B cell (primary cell): ENCODE measurements at regions not wholly inside any gene's neighbourhood (a gene's known extent, or its start where the extent isn't known, plus 50 kb on each side); places are given as distances from the start of the nearest gene placed in this dataset.
"Not testable (repeated sequence)": the region's sequence is repeated elsewhere in the genome, so short reads cannot be mapped to it uniquely, and the experiment has no call there.

Experiments used
- ATAC-seq: fragments of 200-7000 bp; cut with Tn5 transposase; one replicate; pipeline ENCODE4 v1.10.0; 2021; ENCODE audit warnings: low read depth, mild to moderate bottlenecking, moderate number of reproducible peaks, moderate library complexity
- CTCF ChIA-PET: fragments of 350-600 bp; sonication (Branson Sonifier 250); formaldehyde crosslinking; loops from one replicate; lab custom pipeline; 2021; ENCODE audit warnings: antibody characterized with exemption, inconsistent platforms; lab: Charles Lee
- POLR2A ChIA-PET: fragments of 350-600 bp; sonication (Branson Sonifier 250); formaldehyde crosslinking; loops from one replicate; lab custom pipeline; 2021; ENCODE audit warnings: antibody characterized with exemption; lab: Charles Lee
- DNase-seq: peaks from one replicate; pipeline ENCODE4 v3.0.0; 2013
- H2AFZ ChIP-seq: 2 replicates; pipeline ENCODE4 v1.6.1; 2012; ENCODE audit warnings: mild to moderate bottlenecking, low read depth, low read length; ENCODE audit not compliant: insufficient read depth, poor library complexity, severe bottlenecking
- H3K27ac ChIP-seq, 2 donors: 1 replicate in 1 of 2; 2 replicates in 1 of 2; pipeline ENCODE4 v1.5.1; 2012 to 2013; ENCODE audit warnings: low read length in 2 of 2, mild to moderate bottlenecking in 2 of 2, moderate library complexity in 1 of 2
- H3K27me3 ChIP-seq, 4 experiments: fragments of 200-600 bp in 1 of 4; sonication (generic) in 1 of 4; replicated peaks in 1 of 4; 1 replicate in 2 of 4; 2 replicates in 2 of 4; pipeline versions ENCODE4 v1.6.1 to v1.7.0; 2013 to 2016; ENCODE audit warnings: low read length in 3 of 4, mild to moderate bottlenecking in 2 of 4, mixed read lengths in 1 of 4, moderate library complexity in 1 of 4; ENCODE audit not compliant: insufficient read depth in 4 of 4, control insufficient read depth in 3 of 4; ENCODE audit errors: control extremely low read depth in 1 of 4
- H3K36me3 ChIP-seq, 2 experiments: replicated peaks in 1 of 2; 1 replicate in 1 of 2; 2 replicates in 1 of 2; pipeline versions ENCODE4 v1.6.1 to v1.7.1; 2013; ENCODE audit warnings: low read length in 1 of 2; ENCODE audit not compliant: insufficient read depth in 2 of 2, control insufficient read depth in 1 of 2; ENCODE audit errors: control extremely low read depth in 1 of 2, extremely low read depth in 1 of 2
- H3K4me1 ChIP-seq, 2 donors: fragments of 200-600 bp in 1 of 2; sonication (generic) in 1 of 2; 1 replicate in 1 of 2; 2 replicates in 1 of 2; pipeline versions ENCODE4 v1.5.1 to v1.6.1; 2013 to 2017; ENCODE audit warnings: low read length in 2 of 2; ENCODE audit not compliant: control insufficient read depth in 2 of 2, insufficient read depth in 2 of 2
- H3K4me2 ChIP-seq: replicated peaks from 2 replicates; pipeline ENCODE3; 2012; ENCODE audit warnings: mild to moderate bottlenecking, low read depth, low read length; ENCODE audit not compliant: poor library complexity, severe bottlenecking
- H3K4me3 ChIP-seq, 5 experiments: fragments of 200-600 bp in 1 of 5; sonication (generic) in 1 of 5; 1 replicate in 3 of 5; 2 replicates in 2 of 5; pipeline versions ENCODE4 v1.5.1 to v1.7.0; 2011 to 2016; ENCODE audit warnings: low read length in 4 of 5, mild to moderate bottlenecking in 4 of 5, low read depth in 2 of 5, control low read depth in 1 of 5, moderate library complexity in 1 of 5; ENCODE audit not compliant: insufficient read depth in 1 of 5; ENCODE audit errors: control extremely low read depth in 1 of 5, extremely low read depth in 1 of 5
- H3K79me2 ChIP-seq: fragments of 200-600 bp; sonication (generic); one replicate; pipeline ENCODE4 v1.6.0; 2016; ENCODE audit warnings: low read length; ENCODE audit not compliant: control insufficient read depth, insufficient read depth
- H3K9ac ChIP-seq: fragments of 200-600 bp; sonication (generic); 2 replicates; pipeline ENCODE4 v1.6.1; 2017; ENCODE audit warnings: mild to moderate bottlenecking, low read length, moderate library complexity
- H3K9me3 ChIP-seq, 3 donors: one replicate each; pipeline versions ENCODE4 v1.6.1 to v1.7.1; 2013; ENCODE audit warnings: low read length in 2 of 3; ENCODE audit not compliant: control insufficient read depth in 2 of 3, insufficient read depth in 1 of 3; ENCODE audit errors: control extremely low read depth in 1 of 3
- H4K20me1 ChIP-seq: 2 replicates; pipeline ENCODE4 v1.6.0; 2012; ENCODE audit warnings: mild to moderate bottlenecking, low read length; ENCODE audit not compliant: insufficient read depth, control insufficient read depth, poor library complexity, severe bottlenecking
- H3K27ac Mint-ChIP-seq: one replicate; pipeline ENCODE4 v1.8.0; 2021; ENCODE audit warnings: mixed read lengths
- H3K27me3 Mint-ChIP-seq: one replicate; pipeline ENCODE4 v1.8.0; 2021; ENCODE audit warnings: mixed read lengths
- H3K4me1 Mint-ChIP-seq: one replicate; pipeline ENCODE4 v1.8.0; 2021; ENCODE audit warnings: mixed read lengths
- H3K4me3 Mint-ChIP-seq: one replicate; pipeline ENCODE4 v1.8.0; 2021; ENCODE audit warnings: mixed read lengths
- H3K9me3 Mint-ChIP-seq: one replicate; pipeline ENCODE4 v1.8.0; 2022; ENCODE audit warnings: mixed read lengths; ENCODE audit not compliant: insufficient read depth
- CTCF ChIP-seq: fragments of 200-600 bp; IDR thresholded peaks from one replicate; pipeline ENCODE4 v1.8.0; 2022; ENCODE audit warnings: antibody characterized with exemption, mild to moderate bottlenecking
- EZH2 ChIP-seq: IDR thresholded peaks from 2 replicates; pipeline ENCODE4 v1.6.1; 2012; ENCODE audit warnings: borderline replicate concordance, low read depth, mild to moderate bottlenecking, moderate library complexity, low read length; ENCODE audit not compliant: insufficient read depth, poor library complexity, severe bottlenecking
- WGBS: methylation state at CpG from one replicate; pipeline ENCODE4 v1.1.5; 2013; ENCODE audit warnings: missing lambda C conversion rate; ENCODE audit not compliant: insufficient coverage; 5-methylcytosine and 5-hydroxymethylcytosine counted together
- intact Hi-C: fragments of 100-400 bp; cut with micrococcal nuclease; formaldehyde crosslinking; loops from one replicate; pipeline ENCODE4 v1.10.0; 2022

- H4K20me1 ChIP-seq = no peaks in the 10 kb centered on the region
- no peak overlapping the region for H3K9ac ChIP-seq
- no peak overlapping the region for H3K4me3 Mint-ChIP-seq
- peaks cover 14% of the 10 kb centered on the region for H3K4me1 Mint-ChIP-seq
- peaks cover 26% of the 10 kb centered on the region for H3K79me2 ChIP-seq
- WGBS = 83% methylated on average over 1 of the region's 2 CpGs
- POLR2A ChIA-PET = no interaction called here
- H3K4me2 ChIP-seq = no peak overlapping the region
- no peak overlapping the region for H3K27ac ChIP-seq
- no peaks in the 10 kb centered on the region for H3K36me3 ChIP-seq
- TF ChIP-seq EZH2 = no peak
- TF ChIP-seq CTCF = no peak
- DNase-seq (no peak), ATAC-seq (no peak)
- peaks cover 0 to 10% (median 6%) of the 10 kb centered on the region in 3 donors for H3K9me3 ChIP-seq
- H3K27me3 Mint-ChIP-seq = no peaks in the 10 kb centered on the region
- intact Hi-C loops = no loop called here
- CTCF ChIA-PET = no interaction called here
- no peak overlapping the region for H3K4me3 ChIP-seq
- peak overlapping the region; percentile 4 for H3K27ac Mint-ChIP-seq
- peaks cover 2% of the 10 kb centered on the region for H3K9me3 Mint-ChIP-seq
- H3K4me1 ChIP-seq = peaks cover 15 to 16% of the 10 kb centered on the region in 2 donors
- no peak overlapping the region for H2AFZ ChIP-seq
- no peaks in the 10 kb centered on the region for H3K27me3 ChIP-seq
These were observed 142.3 kb upstream of the SLC38A2 start for GRCh38 chr12:46514886-46515285.

- H3K36me3 ChIP-seq, H3K4me1 Mint-ChIP-seq, ATAC-seq, H3K4me3 Mint-ChIP-seq, DNase-seq, H3K27me3 Mint-ChIP-seq, H3K79me2 ChIP-seq, H3K27ac ChIP-seq, H4K20me1 ChIP-seq, H3K9me3 Mint-ChIP-seq, H3K27me3 ChIP-seq, intact Hi-C loops, H3K4me2 ChIP-seq, H3K4me3 ChIP-seq, H2AFZ ChIP-seq, POLR2A ChIA-PET, H3K9ac ChIP-seq, H3K27ac Mint-ChIP-seq, H3K4me1 ChIP-seq: not testable (repeated sequence)
- CTCF ChIA-PET = interaction anchor here (1.1 kb wide), 1 partner anchor 11 kb away, joined by 3 read pairs; no protein-coding TSS in a partner anchor
- peaks cover 8 to 32% (median 19%) of the 10 kb centered on the region in 3 donors for H3K9me3 ChIP-seq
These were observed 137.7 kb upstream of the SLC38A2 start for GRCh38 chr12:46510257-46510656.
